K562 (cell line): ENCODE measurements at regions not wholly inside any gene's neighbourhood (a gene's known extent, or its start where the extent isn't known, plus 50 kb on each side); places are given as distances from the start of the nearest gene placed in this dataset.

ENCODE experiments used
- ATF3 ChIP-seq, 2 experiments: fragments of 450-650 bp in 1 of 2; sonication (generic) in 1 of 2; formaldehyde crosslinking in 1 of 2; IDR thresholded peaks in 1 of 2; conservative IDR thresholded peaks in 1 of 2; 2 replicates each; pipeline versions ENCODE4 v1.6.1 to v1.8.1; 2016 to 2023; ENCODE audit warnings: mild to moderate bottlenecking in 2 of 2, moderate library complexity in 2 of 2, inconsistent platforms in 1 of 2, missing genetic modification reagents in 1 of 2
- KAT7 ChIP-seq: sonication (generic); formaldehyde crosslinking; IDR thresholded peaks from 2 replicates; pipeline ENCODE4 v1.8.0; 2022; ENCODE audit warnings: missing genetic modification reagents, mild to moderate bottlenecking, borderline replicate concordance
- RNF2 ChIP-seq: sonication (generic); IDR thresholded peaks from 2 replicates; pipeline ENCODE4 v1.6.1; 2016
- SMARCB1 ChIP-seq: IDR thresholded peaks from 2 replicates; pipeline ENCODE4 v1.6.1; 2011; ENCODE audit warnings: improper control_type of control experiment, low read depth; ENCODE audit not compliant: insufficient read length
- ZFP30 ChIP-seq: fragments of 250-450 bp; sonication (Bioruptor Pico); IDR thresholded peaks from 2 replicates; pipeline ENCODE4 v1.8.0; 2022; ENCODE audit warnings: moderate library complexity, mild to moderate bottlenecking, inconsistent platforms, borderline replicate concordance
- ZNF124 ChIP-seq: sonication (generic); formaldehyde crosslinking; IDR thresholded peaks from 2 replicates; pipeline ENCODE4 v1.8.1; 2022; ENCODE audit warnings: missing genetic modification reagents
- TF ChIP-seq, protein P1 (sequence below), 3 experiments: IDR thresholded peaks in 2 of 3; conservative IDR thresholded peaks in 1 of 3; 2 replicates each; pipeline ENCODE4 v1.5.1; 2011 to 2012; ENCODE audit warnings: low read length in 3 of 3, mild to moderate bottlenecking in 3 of 3, control low read depth in 2 of 3, improper control_type of control experiment in 1 of 3, inconsistent platforms in 1 of 3, low read depth in 1 of 3, mixed read lengths in 1 of 3, moderate library complexity in 1 of 3; ENCODE audit not compliant: insufficient read depth in 2 of 3
- TF ChIP-seq, protein P2 (sequence below): sonication (generic); formaldehyde crosslinking; IDR thresholded peaks from 2 replicates; pipeline ENCODE4 v1.8.1; 2023; ENCODE audit warnings: mild to moderate bottlenecking, missing genetic modification reagents

- TF ChIP-seq ZFP30 (CRISPR knock-in tag): no peak
- no peak for TF ChIP-seq ZNF124 (CRISPR knock-in tag)
- no peak for TF ChIP-seq ATF3 (IDR thresholded peaks at IDR 0.05)
- no peak for TF ChIP-seq ATF3 (CRISPR knock-in tag; conservative IDR thresholded peaks at IDR 0.05)
- no peak for TF ChIP-seq RNF2
- TF ChIP-seq, protein P1, sequence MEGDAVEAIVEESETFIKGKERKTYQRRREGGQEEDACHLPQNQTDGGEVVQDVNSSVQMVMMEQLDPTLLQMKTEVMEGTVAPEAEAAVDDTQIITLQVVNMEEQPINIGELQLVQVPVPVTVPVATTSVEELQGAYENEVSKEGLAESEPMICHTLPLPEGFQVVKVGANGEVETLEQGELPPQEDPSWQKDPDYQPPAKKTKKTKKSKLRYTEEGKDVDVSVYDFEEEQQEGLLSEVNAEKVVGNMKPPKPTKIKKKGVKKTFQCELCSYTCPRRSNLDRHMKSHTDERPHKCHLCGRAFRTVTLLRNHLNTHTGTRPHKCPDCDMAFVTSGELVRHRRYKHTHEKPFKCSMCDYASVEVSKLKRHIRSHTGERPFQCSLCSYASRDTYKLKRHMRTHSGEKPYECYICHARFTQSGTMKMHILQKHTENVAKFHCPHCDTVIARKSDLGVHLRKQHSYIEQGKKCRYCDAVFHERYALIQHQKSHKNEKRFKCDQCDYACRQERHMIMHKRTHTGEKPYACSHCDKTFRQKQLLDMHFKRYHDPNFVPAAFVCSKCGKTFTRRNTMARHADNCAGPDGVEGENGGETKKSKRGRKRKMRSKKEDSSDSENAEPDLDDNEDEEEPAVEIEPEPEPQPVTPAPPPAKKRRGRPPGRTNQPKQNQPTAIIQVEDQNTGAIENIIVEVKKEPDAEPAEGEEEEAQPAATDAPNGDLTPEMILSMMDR (IDR thresholded peaks at IDR 0.05 in 2 of 3, conservative IDR thresholded peaks at IDR 0.05 in 1 of 3; ENCODE audit: insufficient read depth in 2 of 3, low read depth in 1 of 3, low read length in 3 of 3): no peak
- TF ChIP-seq, protein P2, sequence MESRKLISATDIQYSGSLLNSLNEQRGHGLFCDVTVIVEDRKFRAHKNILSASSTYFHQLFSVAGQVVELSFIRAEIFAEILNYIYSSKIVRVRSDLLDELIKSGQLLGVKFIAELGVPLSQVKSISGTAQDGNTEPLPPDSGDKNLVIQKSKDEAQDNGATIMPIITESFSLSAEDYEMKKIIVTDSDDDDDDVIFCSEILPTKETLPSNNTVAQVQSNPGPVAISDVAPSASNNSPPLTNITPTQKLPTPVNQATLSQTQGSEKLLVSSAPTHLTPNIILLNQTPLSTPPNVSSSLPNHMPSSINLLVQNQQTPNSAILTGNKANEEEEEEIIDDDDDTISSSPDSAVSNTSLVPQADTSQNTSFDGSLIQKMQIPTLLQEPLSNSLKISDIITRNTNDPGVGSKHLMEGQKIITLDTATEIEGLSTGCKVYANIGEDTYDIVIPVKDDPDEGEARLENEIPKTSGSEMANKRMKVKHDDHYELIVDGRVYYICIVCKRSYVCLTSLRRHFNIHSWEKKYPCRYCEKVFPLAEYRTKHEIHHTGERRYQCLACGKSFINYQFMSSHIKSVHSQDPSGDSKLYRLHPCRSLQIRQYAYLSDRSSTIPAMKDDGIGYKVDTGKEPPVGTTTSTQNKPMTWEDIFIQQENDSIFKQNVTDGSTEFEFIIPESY (CRISPR knock-in tag): no peak
- no peak for TF ChIP-seq KAT7
- no peak for TF ChIP-seq SMARCB1
Measured at GRCh38 chr20:52524861-52525260, 333.3 kb upstream of the ZFP64 start.
